Stomach (tissue), 8 donors: ENCODE measurements at regions not wholly inside any gene's neighbourhood (a gene's known extent, or its start where the extent isn't known, plus 50 kb on each side); places are given as distances from the start of the nearest gene placed in this dataset.
A peak's percentile ranks its signal among the peaks of the same experiment; 100 is the strongest.

ENCODE experiments used
- DNase-seq, 2 donors: peaks; one replicate each; pipeline versions ENCODE4 v3.0.0 to v3.0.0-alpha.2; 2013 to 2019
- H3K27ac ChIP-seq, 5 donors: fragments of 200-600 bp in 4 of 5; sonication (generic) in 4 of 5; one replicate each; pipeline ENCODE4 v1.5.1; 2013 to 2019; ENCODE audit warnings: mild to moderate bottlenecking in 1 of 5, moderate library complexity in 1 of 5
- H3K27me3 ChIP-seq, 3 donors: fragments of 200-600 bp; sonication (generic); one replicate each; pipeline ENCODE4 v1.5.1; 2017 to 2019; ENCODE audit warnings: mixed run types in 1 of 3
- H3K36me3 ChIP-seq, 4 donors: fragments of 200-600 bp; sonication (generic); 1 replicate in 3 of 4; 2 replicates in 1 of 4; pipeline ENCODE4 v1.5.1; 2016 to 2019
- H3K4me1 ChIP-seq, 4 donors: fragments of 200-600 bp; sonication (generic); one replicate each; pipeline ENCODE4 v1.5.1; 2016 to 2019
- H3K4me3 ChIP-seq, 4 donors: fragments of 200-600 bp; sonication (generic) in 3 of 4; one replicate each; pipeline ENCODE4 v1.5.1; 2016 to 2019; ENCODE audit warnings: mild to moderate bottlenecking in 1 of 4
- H3K9me3 ChIP-seq, 4 donors: fragments of 200-600 bp; sonication (generic); one replicate each; pipeline ENCODE4 v1.5.1; 2016 to 2019
- CTCF ChIP-seq, 7 experiments: fragments of 450-650 bp in 4 of 7; fragments of 200-600 bp in 3 of 7; sonication (generic) in 3 of 7; IDR thresholded peaks; one replicate each; pipeline ENCODE4 v1.5.1; 2016 to 2019; ENCODE audit warnings: antibody characterized with exemption in 7 of 7, control low read depth in 2 of 7, mild to moderate bottlenecking in 1 of 7
- EP300 ChIP-seq: sonication (generic); formaldehyde crosslinking; IDR thresholded peaks from one replicate; pipeline ENCODE4 v1.6.1; 2017; ENCODE audit warnings: antibody characterized with exemption
- POLR2A ChIP-seq, 4 donors: fragments of 450-650 bp; IDR thresholded peaks; one replicate each; pipeline ENCODE4 v1.6.1; 2016; ENCODE audit warnings: antibody characterized with exemption in 4 of 4, control low read depth in 2 of 4, mild to moderate bottlenecking in 1 of 4, moderate library complexity in 1 of 4
- POLR2AphosphoS5 ChIP-seq, 3 donors: sonication (generic); formaldehyde crosslinking; IDR thresholded peaks; one replicate each; pipeline ENCODE4 v1.6.1; 2016; ENCODE audit warnings: antibody characterized with exemption in 3 of 3
- WGBS, 5 donors: extraction: QIAGEN DNeasy Blood & Tissue Kit in 3 of 5; methylation state at CpG; one replicate each; pipeline versions ENCODE4 v1.1.5 to v1.1.7; 2013 to 2018; 5-methylcytosine and 5-hydroxymethylcytosine counted together
- intact Hi-C: fragments of 100-400 bp; cut with DNase I; formaldehyde crosslinking; loops from one replicate; pipeline ENCODE4 v1.15.1; 2023; ENCODE audit warnings: low total_unique reads
- donor health status: healthy with polysubstance abuse.
- donor health status: Bipolar disorder and iron deficiency.
- donor health status: healthy.

- 61 to 67% (median 63%) methylated on average over 6 of the region's 6 CpGs for WGBS, 5 donors
- intact Hi-C loops, result no loop called here
- Histone ChIP-seq H3K4me3 (no peak overlapping the region), H3K27ac (no peak overlapping the region), H3K9me3 (no peaks in the 10 kb centered on the region), H3K4me1 (no peaks in the 10 kb centered on the region), H3K27me3 (no peaks in the 10 kb centered on the region), H3K36me3 (no peaks in the 10 kb centered on the region)
- TF ChIP-seq POLR2A (IDR thresholded peaks at IDR 0.05), result no peak
- TF ChIP-seq POLR2AphosphoS5 (IDR thresholded peaks at IDR 0.05), result no peak
- no peak for TF ChIP-seq CTCF (IDR thresholded peaks at IDR 0.05)
- TF ChIP-seq EP300, result no peak
- DNase-seq, result no peak
These were observed 277.5 kb upstream of the AGTR1 start for GRCh38 chr3:148420242-148420641.

GRCh38 chr3:148428862-148429605 is 268.7 kb upstream of the AGTR1 start:
- Histone ChIP-seq H3K9me3 (no peaks in the 10 kb centered on the region), H3K27ac (no peak overlapping the region), H3K4me3 (no peak overlapping the region), H3K4me1 (no peaks in the 10 kb centered on the region), H3K27me3 (no peaks in the 10 kb centered on the region), H3K36me3 (no peaks in the 10 kb centered on the region)
- 74 to 78% (median 77%) methylated on average over 3 of the region's 3 CpGs for WGBS, 5 donors
- no peak for TF ChIP-seq EP300
- TF ChIP-seq CTCF (IDR thresholded peaks at IDR 0.05), result no peak
- intact Hi-C loops, result no loop called here
- DNase-seq, result no peak

- intact Hi-C loops, result no loop called here
- H3K27ac ChIP-seq, result no peak overlapping the region
- peak in 1 of 2 donors; percentile 10 for DNase-seq
- H3K27me3 ChIP-seq, result no peaks in the 10 kb centered on the region
- TF ChIP-seq POLR2AphosphoS5 (IDR thresholded peaks at IDR 0.05) (no peak), CTCF (IDR thresholded peaks at IDR 0.05) (no peak), EP300 (no peak), POLR2A (IDR thresholded peaks at IDR 0.05) (no peak)
- no peaks in the 10 kb centered on the region for H3K9me3 ChIP-seq
- WGBS, 5 donors, result 59 to 77% (median 68%) methylated on average over 2 of the region's 2 CpGs
- H3K4me3 ChIP-seq, result no peak overlapping the region
- H3K36me3 ChIP-seq, result no peaks in the 10 kb centered on the region
- no peaks in the 10 kb centered on the region for H3K4me1 ChIP-seq
These were observed 264.0 kb upstream of the AGTR1 start for GRCh38 chr3:148433665-148434064.

GRCh38 chr3:148435534-148435933 is 262.2 kb upstream of the AGTR1 start:
- no peaks in the 10 kb centered on the region for H3K4me1 ChIP-seq
- intact Hi-C loops, result no loop called here
- H3K4me3 ChIP-seq, result no peak overlapping the region
- no peak for DNase-seq
- TF ChIP-seq POLR2AphosphoS5 (IDR thresholded peaks at IDR 0.05) (no peak), CTCF (IDR thresholded peaks at IDR 0.05) (no peak), POLR2A (IDR thresholded peaks at IDR 0.05) (no peak), EP300 (no peak)
- H3K27ac ChIP-seq, result no peak overlapping the region
- H3K9me3 ChIP-seq, result no peaks in the 10 kb centered on the region
- no peaks in the 10 kb centered on the region for H3K36me3 ChIP-seq
- no peaks in the 10 kb centered on the region for H3K27me3 ChIP-seq
